ENCODE measurements at regions not wholly inside any gene's neighbourhood (a gene's known extent, or its start where the extent isn't known, plus 50 kb on each side); places are given as distances from the start of the nearest gene placed in this dataset.

DNA sequence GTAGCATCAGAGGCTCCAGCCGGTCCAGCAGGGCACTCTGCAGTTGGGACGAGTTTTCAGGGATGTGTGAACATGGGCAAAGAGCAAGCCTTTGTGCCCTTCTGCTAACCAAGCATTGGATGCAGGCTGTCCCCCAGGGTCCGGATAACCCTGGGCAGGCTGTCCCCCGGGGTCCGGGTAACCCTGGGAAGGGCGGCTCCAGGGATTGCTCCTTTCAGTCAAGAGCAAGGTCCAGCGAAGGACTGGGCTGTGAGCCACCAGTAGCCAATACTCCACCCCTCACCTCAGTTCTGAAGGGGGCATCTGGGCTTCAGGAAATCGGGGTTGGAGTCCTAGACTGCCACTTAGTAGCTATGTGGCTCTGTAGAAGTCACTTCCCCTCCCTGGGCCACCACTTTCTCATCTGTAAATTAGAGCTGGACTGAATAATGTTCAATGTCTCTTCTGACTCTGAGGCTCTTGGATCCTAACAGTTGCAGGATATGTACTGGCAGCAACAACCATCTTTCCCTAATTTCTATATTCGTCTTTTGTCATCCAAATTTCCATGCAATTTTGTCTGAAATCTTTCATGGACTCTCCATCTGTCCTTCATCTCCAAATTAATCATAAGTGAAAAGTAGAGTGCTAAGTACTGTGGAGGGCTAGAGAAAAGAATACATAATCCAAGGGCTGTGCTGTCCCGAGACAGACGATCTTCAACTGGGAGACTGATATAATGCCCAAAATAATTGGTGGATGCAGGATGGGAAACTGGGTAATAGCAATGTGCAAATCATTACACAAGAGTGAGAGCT lies 137.4 kb upstream of the NTF3 start:
- no peaks in the 10 kb centered on the region for H3K4me1 ChIP-seq
- no peak for DNase-seq
- ATAC-seq = no peak
- 52 to 66% methylated on average over 11 of the region's 11 CpGs for WGBS, 2 donors
- no peak overlapping the region for H3K4me3 ChIP-seq
- H3K27ac ChIP-seq = no peak overlapping the region
- TF ChIP-seq, protein P1, sequence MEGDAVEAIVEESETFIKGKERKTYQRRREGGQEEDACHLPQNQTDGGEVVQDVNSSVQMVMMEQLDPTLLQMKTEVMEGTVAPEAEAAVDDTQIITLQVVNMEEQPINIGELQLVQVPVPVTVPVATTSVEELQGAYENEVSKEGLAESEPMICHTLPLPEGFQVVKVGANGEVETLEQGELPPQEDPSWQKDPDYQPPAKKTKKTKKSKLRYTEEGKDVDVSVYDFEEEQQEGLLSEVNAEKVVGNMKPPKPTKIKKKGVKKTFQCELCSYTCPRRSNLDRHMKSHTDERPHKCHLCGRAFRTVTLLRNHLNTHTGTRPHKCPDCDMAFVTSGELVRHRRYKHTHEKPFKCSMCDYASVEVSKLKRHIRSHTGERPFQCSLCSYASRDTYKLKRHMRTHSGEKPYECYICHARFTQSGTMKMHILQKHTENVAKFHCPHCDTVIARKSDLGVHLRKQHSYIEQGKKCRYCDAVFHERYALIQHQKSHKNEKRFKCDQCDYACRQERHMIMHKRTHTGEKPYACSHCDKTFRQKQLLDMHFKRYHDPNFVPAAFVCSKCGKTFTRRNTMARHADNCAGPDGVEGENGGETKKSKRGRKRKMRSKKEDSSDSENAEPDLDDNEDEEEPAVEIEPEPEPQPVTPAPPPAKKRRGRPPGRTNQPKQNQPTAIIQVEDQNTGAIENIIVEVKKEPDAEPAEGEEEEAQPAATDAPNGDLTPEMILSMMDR (IDR thresholded peaks at IDR 0.05) = no peak
- no peak for TF ChIP-seq POLR2A (IDR thresholded peaks at IDR 0.05)
- H3K27me3 ChIP-seq = no peaks in the 10 kb centered on the region
- intact Hi-C loops (cut with DNase I) = no loop called here
- no peaks in the 10 kb centered on the region for H3K9me3 ChIP-seq
- no peaks in the 10 kb centered on the region for H3K36me3 ChIP-seq (replicated peaks in 1 of 2; ENCODE audit: insufficient read depth in 1 of 2, low read depth in 2 of 2)

DNA sequence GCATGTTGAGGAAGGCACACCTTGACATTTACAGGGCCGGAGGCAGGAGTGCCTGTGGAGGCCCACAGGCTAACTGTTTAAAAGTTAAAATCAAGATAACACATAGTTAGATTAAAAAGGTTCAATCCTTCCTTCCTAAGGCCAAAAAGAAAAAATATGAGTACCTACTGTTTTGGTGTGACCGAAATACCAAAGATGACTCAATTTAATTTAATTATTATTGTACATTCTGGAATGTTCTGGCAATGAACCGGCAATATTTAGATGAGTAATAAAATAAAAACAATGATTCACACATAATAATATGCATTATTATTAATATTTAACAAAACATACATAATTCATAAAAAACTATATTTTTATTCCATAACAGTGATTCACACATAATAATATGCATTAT lies 136.8 kb upstream of the NTF3 start:
- Histone ChIP-seq H3K36me3 (replicated peaks in 1 of 2; ENCODE audit: insufficient read depth in 1 of 2, low read depth in 2 of 2) (no peaks in the 10 kb centered on the region), H3K9me3 (no peaks in the 10 kb centered on the region), H3K4me3 (no peak overlapping the region), H3K27ac (no peak overlapping the region), H3K4me1 (no peaks in the 10 kb centered on the region), H3K27me3 (no peaks in the 10 kb centered on the region)
- intact Hi-C loops (cut with DNase I) = no loop called here
- TF ChIP-seq, protein P1 (IDR thresholded peaks at IDR 0.05) = no peak
- TF ChIP-seq POLR2A (IDR thresholded peaks at IDR 0.05) = no peak
- ATAC-seq (no peak), DNase-seq (no peak)
- 78 to 81% methylated on average over 3 of the region's 3 CpGs for WGBS, 2 donors

DNA sequence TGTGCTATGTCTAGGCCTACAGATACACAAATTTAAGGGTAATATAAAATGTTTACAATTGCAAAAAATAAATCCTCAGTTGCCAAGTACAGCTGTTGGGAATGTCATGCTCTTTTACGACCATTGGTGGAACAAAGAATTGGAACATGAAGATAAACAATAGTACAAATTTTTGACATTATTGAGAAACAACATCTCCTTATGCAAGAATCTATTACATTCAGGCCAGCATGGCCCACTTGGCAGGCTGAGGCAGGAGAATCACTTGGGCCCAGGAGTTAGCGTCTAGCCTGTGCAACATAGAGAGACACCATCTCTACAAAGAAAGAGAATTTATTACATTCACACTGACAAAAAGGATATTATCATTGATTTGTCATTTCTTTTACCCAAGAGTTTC lies 135.9 kb upstream of the NTF3 start:
- H3K4me3 ChIP-seq = no peak overlapping the region
- no peaks in the 10 kb centered on the region for H3K4me1 ChIP-seq
- no peaks in the 10 kb centered on the region for H3K27me3 ChIP-seq
- no peaks in the 10 kb centered on the region for H3K9me3 ChIP-seq
- no peak for DNase-seq
- H3K27ac ChIP-seq = no peak overlapping the region
- ATAC-seq = no peak
- H3K36me3 ChIP-seq (replicated peaks in 1 of 2; ENCODE audit: insufficient read depth in 1 of 2, low read depth in 2 of 2) = no peaks in the 10 kb centered on the region
- TF ChIP-seq POLR2A (IDR thresholded peaks at IDR 0.05) = no peak
- TF ChIP-seq, protein P1 (IDR thresholded peaks at IDR 0.05) = no peak
- WGBS, 2 donors = 91 to 95% methylated on average over 2 of the region's 2 CpGs
- intact Hi-C loops (cut with DNase I) = no loop called here

DNA sequence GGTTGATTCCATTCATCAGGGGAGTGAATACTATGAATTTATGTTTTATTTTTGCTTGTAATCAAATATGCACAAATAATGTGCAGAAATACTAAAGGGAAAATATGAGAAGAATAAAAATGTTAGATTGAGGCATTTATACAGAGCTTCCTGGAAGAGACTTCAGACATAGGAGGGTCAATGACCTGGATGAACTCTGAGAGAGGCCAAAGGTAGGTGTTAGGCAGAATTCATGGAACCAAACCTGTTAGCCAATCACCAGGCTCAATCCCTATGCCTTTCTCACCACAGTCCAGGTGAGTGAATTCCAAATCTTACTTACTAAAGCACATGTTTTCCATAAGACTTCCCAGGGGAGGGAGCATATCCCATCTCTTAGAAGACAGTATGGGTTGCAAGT lies 130.4 kb upstream of the NTF3 start:
- no peak for TF ChIP-seq POLR2A (IDR thresholded peaks at IDR 0.05)
- TF ChIP-seq, protein P1 (IDR thresholded peaks at IDR 0.05) = no peak
- Histone ChIP-seq H3K4me3 (no peak overlapping the region), H3K27ac (no peak overlapping the region), H3K4me1 (no peaks in the 10 kb centered on the region), H3K36me3 (replicated peaks in 1 of 2; ENCODE audit: insufficient read depth in 1 of 2, low read depth in 2 of 2) (no peaks in the 10 kb centered on the region), H3K27me3 (no peaks in the 10 kb centered on the region), H3K9me3 (no peaks in the 10 kb centered on the region)
- intact Hi-C loops (cut with DNase I) = no loop called here
- DNase-seq (no peak), ATAC-seq (no peak)

DNA sequence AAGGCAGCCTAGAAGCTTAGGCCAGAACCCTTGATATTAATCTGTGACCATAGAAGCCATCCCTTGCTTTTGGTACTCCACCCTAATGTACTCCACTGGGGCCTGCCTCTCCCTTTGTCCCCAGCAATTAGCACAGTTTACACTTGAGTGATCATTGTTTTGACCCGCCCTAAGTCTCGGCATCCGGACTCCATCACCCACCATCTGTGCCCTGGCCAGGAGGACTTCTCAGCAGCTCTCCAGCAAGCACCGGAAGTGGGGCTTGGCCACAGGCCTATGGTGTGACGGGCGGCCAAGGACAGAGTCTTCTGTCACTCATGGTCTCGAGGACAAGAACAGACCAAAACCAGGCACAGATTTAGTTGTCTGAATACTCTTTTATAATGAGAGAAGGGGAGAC lies 126.5 kb upstream of the NTF3 start:
- WGBS, 2 donors = 65 to 66% methylated on average over 7 of the region's 7 CpGs
- Histone ChIP-seq H3K27me3 (no peaks in the 10 kb centered on the region), H3K36me3 (replicated peaks in 1 of 2; ENCODE audit: insufficient read depth in 1 of 2, low read depth in 2 of 2) (no peaks in the 10 kb centered on the region), H3K4me3 (no peak overlapping the region), H3K9me3 (no peaks in the 10 kb centered on the region), H3K27ac (no peak overlapping the region), H3K4me1 (no peaks in the 10 kb centered on the region)
- intact Hi-C loops (cut with DNase I) = no loop called here
- TF ChIP-seq, protein P1 (IDR thresholded peaks at IDR 0.05) = no peak
- TF ChIP-seq POLR2A (IDR thresholded peaks at IDR 0.05) = no peak
- no peak for DNase-seq
- ATAC-seq = no peak
